ENCODE measurements at regions not wholly inside any gene's neighbourhood (a gene's known extent, or its start where the extent isn't known, plus 50 kb on each side); places are given as distances from the start of the nearest gene placed in this dataset.

DNA sequence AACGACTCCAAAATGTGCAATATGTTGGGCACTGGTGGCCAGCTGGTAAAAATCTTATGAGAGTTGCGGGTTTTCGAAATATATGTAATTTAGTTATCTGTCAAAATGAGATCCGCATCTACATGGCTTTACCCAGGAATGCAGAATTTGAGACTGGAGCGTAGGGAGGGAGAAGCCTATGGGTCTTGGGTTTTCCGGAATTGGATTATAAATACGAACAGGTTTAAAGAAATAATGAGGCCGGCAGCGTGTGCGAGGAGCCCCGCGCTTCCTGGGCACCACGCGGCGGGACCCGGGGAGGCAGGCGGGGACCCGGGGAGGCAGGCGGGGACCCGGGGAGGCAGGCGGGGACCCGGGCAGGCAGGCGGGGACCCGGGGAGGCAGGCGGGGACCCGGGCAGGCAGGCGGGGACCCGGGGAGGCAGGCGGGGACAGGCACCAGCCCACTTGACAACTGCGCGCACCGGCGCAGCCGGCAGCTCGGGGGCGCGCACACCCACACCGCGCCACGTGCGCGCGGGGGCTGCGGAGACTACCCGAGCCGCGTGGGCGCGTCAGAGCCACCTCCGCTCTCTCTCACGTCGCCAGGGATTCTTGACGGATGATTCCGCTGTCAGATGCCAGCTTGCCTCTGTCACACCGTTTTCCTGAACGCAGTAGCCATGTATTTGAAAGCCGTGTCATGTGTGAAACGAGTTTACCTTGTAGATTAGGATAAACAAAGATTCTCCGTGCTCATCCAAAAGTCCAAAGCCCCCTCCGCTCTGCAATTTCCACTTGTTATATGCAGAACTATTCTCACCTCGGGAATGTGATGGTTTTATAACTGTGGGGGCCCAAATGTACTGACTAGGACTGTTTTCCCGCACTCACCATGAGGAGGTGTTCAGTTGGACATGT is 54.3 kb upstream of the HNRNPU start:
- ATAC-seq (peak; percentile 43), DNase-seq (ENCODE audit: low spot score) (peak; percentile 24)
- ChIA-PET CTCF (interaction anchor here (0.6 to 1.3 kb wide), 2 partner anchors 47 to 54 kb away, joined by 3 to 4 read pairs; partner anchors contain the start of gene HNRNPU), POLR2A (interaction anchor here (0.6 to 1.0 kb wide), 2 partner anchors 178 to 210 kb away, joined by 3 to 5 read pairs; no protein-coding TSS in a partner anchor)
- H3K9me3 Mint-ChIP-seq = no peaks in the 10 kb centered on the region
- H3K4me3 Mint-ChIP-seq = peak overlapping the region; percentile 82
- no peak overlapping the region for H3K27ac Mint-ChIP-seq
- no peak for TF ChIP-seq GTF2I (CRISPR knock-in tag; conservative IDR thresholded peaks at IDR 0.05)
- TF ChIP-seq, protein P1, sequence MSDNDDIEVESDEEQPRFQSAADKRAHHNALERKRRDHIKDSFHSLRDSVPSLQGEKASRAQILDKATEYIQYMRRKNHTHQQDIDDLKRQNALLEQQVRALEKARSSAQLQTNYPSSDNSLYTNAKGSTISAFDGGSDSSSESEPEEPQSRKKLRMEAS (CRISPR knock-in tag; IDR thresholded peaks at IDR 0.05) = peak; percentile 66; the same call in 1 of the 2 replicates
- TF ChIP-seq, protein P2, sequence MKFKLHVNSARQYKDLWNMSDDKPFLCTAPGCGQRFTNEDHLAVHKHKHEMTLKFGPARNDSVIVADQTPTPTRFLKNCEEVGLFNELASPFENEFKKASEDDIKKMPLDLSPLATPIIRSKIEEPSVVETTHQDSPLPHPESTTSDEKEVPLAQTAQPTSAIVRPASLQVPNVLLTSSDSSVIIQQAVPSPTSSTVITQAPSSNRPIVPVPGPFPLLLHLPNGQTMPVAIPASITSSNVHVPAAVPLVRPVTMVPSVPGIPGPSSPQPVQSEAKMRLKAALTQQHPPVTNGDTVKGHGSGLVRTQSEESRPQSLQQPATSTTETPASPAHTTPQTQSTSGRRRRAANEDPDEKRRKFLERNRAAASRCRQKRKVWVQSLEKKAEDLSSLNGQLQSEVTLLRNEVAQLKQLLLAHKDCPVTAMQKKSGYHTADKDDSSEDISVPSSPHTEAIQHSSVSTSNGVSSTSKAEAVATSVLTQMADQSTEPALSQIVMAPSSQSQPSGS (CRISPR knock-in tag; IDR thresholded peaks at IDR 0.05; ENCODE audit: borderline replicate concordance, low read depth) = no peak
- TF ChIP-seq TEAD4 (CRISPR knock-in tag; IDR thresholded peaks at IDR 0.05) = no peak
- TF ChIP-seq OVOL2 (CRISPR knock-in tag; IDR thresholded peaks at IDR 0.05; ENCODE audit: borderline replicate concordance) = no peak
- H3K27me3 Mint-ChIP-seq (ENCODE audit: low read depth) = peaks cover 22% of the 10 kb centered on the region
- H3K36me3 Mint-ChIP-seq = no peaks in the 10 kb centered on the region
- H3K4me1 Mint-ChIP-seq = peaks cover 9% of the 10 kb centered on the region

DNA sequence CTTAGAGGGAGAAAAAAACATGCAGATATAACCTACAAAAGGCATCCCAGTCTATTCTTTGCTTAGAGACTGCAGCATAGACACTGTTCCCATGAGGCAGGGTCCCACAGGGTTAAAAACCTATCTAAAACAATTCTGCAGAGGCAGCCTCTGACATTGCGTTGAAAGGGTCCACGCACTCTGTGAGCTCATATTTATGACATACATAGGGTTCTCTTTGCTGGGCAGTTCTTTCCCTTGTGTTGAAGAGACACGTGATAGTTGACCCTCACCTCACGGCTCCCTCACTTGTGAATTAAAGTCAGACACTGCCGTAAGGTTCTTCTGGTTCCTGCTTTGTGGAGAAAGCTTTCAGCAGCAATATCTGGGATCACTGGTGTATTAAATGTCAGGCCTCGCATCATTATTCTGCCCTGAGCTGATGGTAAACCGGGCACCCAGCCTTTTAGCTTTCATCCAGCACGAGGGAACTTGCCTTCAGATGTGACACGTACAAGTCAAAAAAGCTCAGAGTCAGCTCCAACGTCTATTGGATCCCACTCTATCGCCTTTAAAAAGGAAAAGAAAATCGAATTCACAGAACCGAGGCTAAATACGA is 52.8 kb upstream of the HNRNPU start:
- POLR2A ChIA-PET = no interaction called here

More for the DNA sequence above, 52.8 kb upstream of the HNRNPU start:
- Mint-ChIP-seq H3K27me3 (ENCODE audit: low read depth) (peaks cover 22% of the 10 kb centered on the region), H3K27ac (no peak overlapping the region), H3K9me3 (no peaks in the 10 kb centered on the region), H3K4me1 (peaks cover 9% of the 10 kb centered on the region), H3K36me3 (no peaks in the 10 kb centered on the region), H3K4me3 (no peak overlapping the region)
- ATAC-seq = no peak
- TF ChIP-seq, protein P3, sequence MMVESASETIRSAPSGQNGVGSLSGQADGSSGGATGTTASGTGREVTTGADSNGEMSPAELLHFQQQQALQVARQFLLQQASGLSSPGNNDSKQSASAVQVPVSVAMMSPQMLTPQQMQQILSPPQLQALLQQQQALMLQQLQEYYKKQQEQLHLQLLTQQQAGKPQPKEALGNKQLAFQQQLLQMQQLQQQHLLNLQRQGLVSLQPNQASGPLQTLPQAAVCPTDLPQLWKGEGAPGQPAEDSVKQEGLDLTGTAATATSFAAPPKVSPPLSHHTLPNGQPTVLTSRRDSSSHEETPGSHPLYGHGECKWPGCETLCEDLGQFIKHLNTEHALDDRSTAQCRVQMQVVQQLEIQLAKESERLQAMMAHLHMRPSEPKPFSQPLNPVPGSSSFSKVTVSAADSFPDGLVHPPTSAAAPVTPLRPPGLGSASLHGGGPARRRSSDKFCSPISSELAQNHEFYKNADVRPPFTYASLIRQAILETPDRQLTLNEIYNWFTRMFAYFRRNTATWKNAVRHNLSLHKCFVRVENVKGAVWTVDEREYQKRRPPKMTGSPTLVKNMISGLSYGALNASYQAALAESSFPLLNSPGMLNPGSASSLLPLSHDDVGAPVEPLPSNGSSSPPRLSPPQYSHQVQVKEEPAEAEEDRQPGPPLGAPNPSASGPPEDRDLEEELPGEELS (CRISPR knock-in tag; IDR thresholded peaks at IDR 0.05) = no peak
- TF ChIP-seq NR1H2 (CRISPR knock-in tag; IDR thresholded peaks at IDR 0.05) (no peak), OVOL2 (CRISPR knock-in tag; IDR thresholded peaks at IDR 0.05; ENCODE audit: borderline replicate concordance) (no peak), ETV6 (CRISPR knock-in tag; IDR thresholded peaks at IDR 0.05) (no peak), NFYB (CRISPR knock-in tag; conservative IDR thresholded peaks at IDR 0.05; ENCODE audit: low read depth) (no peak), FOXP1 (CRISPR knock-in tag; IDR thresholded peaks at IDR 0.05; ENCODE audit: borderline replicate concordance) (no peak), TCF7 (CRISPR knock-in tag; IDR thresholded peaks at IDR 0.05; ENCODE audit: low read depth) (no peak), GTF2I (CRISPR knock-in tag; conservative IDR thresholded peaks at IDR 0.05) (no peak), ZNF671 (CRISPR knock-in tag; IDR thresholded peaks at IDR 0.05) (no peak), IRF2 (CRISPR knock-in tag; IDR thresholded peaks at IDR 0.05; ENCODE audit: borderline replicate concordance, low read depth) (no peak), ZNF396 (CRISPR knock-in tag; IDR thresholded peaks at IDR 0.05; ENCODE audit: borderline replicate concordance) (no peak), ZNF232 (CRISPR knock-in tag; IDR thresholded peaks at IDR 0.05) (no peak)
- TF ChIP-seq, protein P4, sequence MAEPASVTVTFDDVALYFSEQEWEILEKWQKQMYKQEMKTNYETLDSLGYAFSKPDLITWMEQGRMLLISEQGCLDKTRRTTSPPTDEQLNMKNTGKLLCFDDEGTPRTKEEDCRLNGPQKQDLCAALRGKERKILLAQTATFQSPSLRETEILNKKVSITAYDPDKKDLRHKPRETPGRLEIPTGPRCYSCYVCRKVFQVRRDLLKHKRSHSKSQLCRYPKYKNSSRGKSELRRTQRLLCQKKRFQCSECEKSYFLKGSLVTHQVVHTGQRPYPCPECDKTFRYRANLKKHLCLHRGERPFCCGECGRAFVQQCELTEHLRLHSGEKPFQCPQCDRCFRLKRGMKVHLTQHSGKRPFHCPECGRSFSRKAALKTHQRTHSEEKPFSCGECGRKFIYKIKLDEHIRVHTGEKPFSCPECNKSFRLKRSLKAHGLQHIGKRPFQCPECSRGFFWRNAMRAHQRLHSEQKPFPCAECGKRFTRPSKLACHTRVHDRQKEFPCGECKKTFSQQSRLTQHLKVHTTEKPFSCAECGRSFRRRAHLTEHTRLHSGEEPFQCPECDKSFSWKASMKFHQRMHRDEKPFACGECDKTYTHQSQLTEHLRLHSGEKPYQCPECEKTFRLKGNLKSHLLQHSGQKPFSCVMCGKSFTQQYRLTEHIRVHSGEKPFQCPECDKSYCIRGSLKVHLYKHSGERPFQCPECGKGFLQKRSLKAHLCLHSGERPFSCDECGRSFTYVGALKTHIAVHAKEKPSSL (CRISPR knock-in tag; conservative IDR thresholded peaks at IDR 0.05) = no peak
- TF ChIP-seq, protein P5, sequence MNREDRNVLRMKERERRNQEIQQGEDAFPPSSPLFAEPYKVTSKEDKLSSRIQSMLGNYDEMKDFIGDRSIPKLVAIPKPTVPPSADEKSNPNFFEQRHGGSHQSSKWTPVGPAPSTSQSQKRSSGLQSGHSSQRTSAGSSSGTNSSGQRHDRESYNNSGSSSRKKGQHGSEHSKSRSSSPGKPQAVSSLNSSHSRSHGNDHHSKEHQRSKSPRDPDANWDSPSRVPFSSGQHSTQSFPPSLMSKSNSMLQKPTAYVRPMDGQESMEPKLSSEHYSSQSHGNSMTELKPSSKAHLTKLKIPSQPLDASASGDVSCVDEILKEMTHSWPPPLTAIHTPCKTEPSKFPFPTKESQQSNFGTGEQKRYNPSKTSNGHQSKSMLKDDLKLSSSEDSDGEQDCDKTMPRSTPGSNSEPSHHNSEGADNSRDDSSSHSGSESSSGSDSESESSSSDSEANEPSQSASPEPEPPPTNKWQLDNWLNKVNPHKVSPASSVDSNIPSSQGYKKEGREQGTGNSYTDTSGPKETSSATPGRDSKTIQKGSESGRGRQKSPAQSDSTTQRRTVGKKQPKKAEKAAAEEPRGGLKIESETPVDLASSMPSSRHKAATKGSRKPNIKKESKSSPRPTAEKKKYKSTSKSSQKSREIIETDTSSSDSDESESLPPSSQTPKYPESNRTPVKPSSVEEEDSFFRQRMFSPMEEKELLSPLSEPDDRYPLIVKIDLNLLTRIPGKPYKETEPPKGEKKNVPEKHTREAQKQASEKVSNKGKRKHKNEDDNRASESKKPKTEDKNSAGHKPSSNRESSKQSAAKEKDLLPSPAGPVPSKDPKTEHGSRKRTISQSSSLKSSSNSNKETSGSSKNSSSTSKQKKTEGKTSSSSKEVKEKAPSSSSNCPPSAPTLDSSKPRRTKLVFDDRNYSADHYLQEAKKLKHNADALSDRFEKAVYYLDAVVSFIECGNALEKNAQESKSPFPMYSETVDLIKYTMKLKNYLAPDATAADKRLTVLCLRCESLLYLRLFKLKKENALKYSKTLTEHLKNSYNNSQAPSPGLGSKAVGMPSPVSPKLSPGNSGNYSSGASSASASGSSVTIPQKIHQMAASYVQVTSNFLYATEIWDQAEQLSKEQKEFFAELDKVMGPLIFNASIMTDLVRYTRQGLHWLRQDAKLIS (CRISPR knock-in tag; IDR thresholded peaks at IDR 0.05; ENCODE audit: borderline replicate concordance) = no peak
- TF ChIP-seq, protein P6, sequence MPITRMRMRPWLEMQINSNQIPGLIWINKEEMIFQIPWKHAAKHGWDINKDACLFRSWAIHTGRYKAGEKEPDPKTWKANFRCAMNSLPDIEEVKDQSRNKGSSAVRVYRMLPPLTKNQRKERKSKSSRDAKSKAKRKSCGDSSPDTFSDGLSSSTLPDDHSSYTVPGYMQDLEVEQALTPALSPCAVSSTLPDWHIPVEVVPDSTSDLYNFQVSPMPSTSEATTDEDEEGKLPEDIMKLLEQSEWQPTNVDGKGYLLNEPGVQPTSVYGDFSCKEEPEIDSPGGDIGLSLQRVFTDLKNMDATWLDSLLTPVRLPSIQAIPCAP (CRISPR knock-in tag; IDR thresholded peaks at IDR 0.05) = no peak
- CTCF ChIA-PET = interaction anchor here (0.5 to 0.9 kb wide), 2 partner anchors 126 to 253 kb away, joined by 3 to 4 read pairs; no protein-coding TSS in a partner anchor
- DNase-seq (ENCODE audit: low spot score) = no peak
